Nephron (organoid): ENCODE measurements at regions not wholly inside any gene's neighbourhood (a gene's known extent, or its start where the extent isn't known, plus 50 kb on each side); places are given as distances from the start of the nearest gene placed in this dataset.
A peak's percentile ranks its signal among the peaks of the same experiment; 100 is the strongest.

ENCODE experiments used
- H3K27ac Mint-ChIP-seq, 3 experiments: 2 replicates each; pipeline ENCODE4 v1.8.0; 2020; ENCODE audit warnings: mixed read lengths in 3 of 3, mild to moderate bottlenecking in 2 of 3, moderate library complexity in 1 of 3
- H3K27me3 Mint-ChIP-seq: 2 replicates; pipeline ENCODE4 v1.8.0; 2021; ENCODE audit warnings: low read depth, mild to moderate bottlenecking, moderate library complexity, mixed read lengths
- H3K36me3 Mint-ChIP-seq: 2 replicates; pipeline ENCODE4 v1.8.0; 2020; ENCODE audit warnings: low read depth, mixed read lengths
- H3K4me1 Mint-ChIP-seq: 2 replicates; pipeline ENCODE4 v1.8.0; 2020; ENCODE audit warnings: mixed read lengths
- H3K4me3 Mint-ChIP-seq, 3 experiments: 2 replicates each; pipeline ENCODE4 v1.8.0; 2020; ENCODE audit warnings: mild to moderate bottlenecking in 3 of 3, mixed read lengths in 3 of 3, moderate library complexity in 2 of 3
- H3K9me3 Mint-ChIP-seq: 2 replicates; pipeline ENCODE4 v1.8.0; 2020; ENCODE audit warnings: mixed read lengths
- TF ChIP-seq, protein P1 (sequence below), 3 experiments: fragments of 200-600 bp; sonication (generic); IDR thresholded peaks; one replicate each; pipeline ENCODE4 v1.5.0; 2021; ENCODE audit warnings: antibody characterized with exemption in 3 of 3; ENCODE audit not compliant: unreplicated experiment in 3 of 3

DNA sequence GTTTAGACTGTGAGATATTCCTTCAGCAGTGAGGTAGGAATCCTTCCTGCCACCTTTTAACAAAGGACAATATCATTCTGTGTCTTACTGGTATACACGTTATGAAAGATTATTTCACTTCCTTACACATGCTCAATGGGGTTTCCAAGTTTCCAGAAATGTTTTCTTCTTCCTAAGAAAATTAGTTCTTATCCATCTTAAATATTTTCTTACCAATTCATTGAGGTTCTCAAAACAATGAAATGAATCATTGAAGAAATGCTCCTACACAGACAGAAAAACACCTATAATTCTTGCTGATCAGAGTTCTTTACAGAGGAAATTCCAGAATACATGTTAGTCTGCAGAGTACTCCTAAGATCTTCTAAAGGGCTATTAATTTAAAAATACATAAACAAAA is 51.4 kb upstream of the SEC61G start:
- peaks cover 27% of the 10 kb centered on the region for H3K4me1 Mint-ChIP-seq
- H3K4me3 Mint-ChIP-seq = no peak overlapping the region
- no peaks in the 10 kb centered on the region for H3K36me3 Mint-ChIP-seq
- peaks cover 8% of the 10 kb centered on the region for H3K27me3 Mint-ChIP-seq
- H3K9me3 Mint-ChIP-seq = peaks cover 10% of the 10 kb centered on the region
- TF ChIP-seq, protein P1, sequence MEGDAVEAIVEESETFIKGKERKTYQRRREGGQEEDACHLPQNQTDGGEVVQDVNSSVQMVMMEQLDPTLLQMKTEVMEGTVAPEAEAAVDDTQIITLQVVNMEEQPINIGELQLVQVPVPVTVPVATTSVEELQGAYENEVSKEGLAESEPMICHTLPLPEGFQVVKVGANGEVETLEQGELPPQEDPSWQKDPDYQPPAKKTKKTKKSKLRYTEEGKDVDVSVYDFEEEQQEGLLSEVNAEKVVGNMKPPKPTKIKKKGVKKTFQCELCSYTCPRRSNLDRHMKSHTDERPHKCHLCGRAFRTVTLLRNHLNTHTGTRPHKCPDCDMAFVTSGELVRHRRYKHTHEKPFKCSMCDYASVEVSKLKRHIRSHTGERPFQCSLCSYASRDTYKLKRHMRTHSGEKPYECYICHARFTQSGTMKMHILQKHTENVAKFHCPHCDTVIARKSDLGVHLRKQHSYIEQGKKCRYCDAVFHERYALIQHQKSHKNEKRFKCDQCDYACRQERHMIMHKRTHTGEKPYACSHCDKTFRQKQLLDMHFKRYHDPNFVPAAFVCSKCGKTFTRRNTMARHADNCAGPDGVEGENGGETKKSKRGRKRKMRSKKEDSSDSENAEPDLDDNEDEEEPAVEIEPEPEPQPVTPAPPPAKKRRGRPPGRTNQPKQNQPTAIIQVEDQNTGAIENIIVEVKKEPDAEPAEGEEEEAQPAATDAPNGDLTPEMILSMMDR (IDR thresholded peaks at IDR 0.05; ENCODE audit: unreplicated experiment in 3 of 3) = no peak
- H3K27ac Mint-ChIP-seq = peak overlapping the region; percentile 84 to 94 (median 92)

DNA sequence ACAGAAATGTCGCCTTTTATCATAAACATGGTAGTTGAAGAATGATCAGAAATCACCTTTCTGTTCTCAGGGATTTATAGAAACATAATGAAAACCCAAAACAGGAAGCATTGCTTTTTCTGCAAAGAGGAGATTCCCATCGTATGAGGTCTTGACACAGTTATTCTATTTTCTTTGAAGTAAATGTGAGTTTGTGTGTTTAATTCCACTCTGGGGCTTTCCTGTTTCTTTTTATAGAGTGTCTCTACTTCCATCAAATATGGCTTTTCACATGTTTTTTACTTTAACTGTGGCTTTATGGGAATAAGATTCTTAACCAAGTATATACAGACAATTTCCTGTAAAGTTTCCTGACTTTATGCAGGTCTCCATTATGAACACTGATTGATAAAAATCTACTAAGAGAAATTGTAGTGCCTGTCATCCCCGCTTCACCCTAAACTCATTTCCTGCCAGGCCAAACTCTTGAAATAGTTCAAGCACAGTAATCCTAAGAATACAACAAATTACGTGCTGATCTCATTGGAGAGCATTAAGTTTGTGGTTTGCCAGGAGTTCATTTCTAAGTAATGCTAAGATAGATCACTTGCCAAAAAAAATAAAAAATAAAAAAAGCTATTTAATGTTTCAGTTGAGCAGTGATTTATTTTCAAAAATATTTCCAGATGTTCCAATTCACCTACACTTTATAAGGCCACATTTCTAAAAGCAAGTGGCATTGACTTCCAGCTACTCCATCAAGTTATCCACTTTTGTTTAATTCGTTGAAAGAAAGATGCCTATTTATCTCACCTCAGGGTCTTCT is 52.2 kb upstream of the SEC61G start:
- TF ChIP-seq, protein P1 (IDR thresholded peaks at IDR 0.05; ENCODE audit: unreplicated experiment in 3 of 3) = no peak
- peak overlapping the region; percentile 84 to 94 (median 92) for H3K27ac Mint-ChIP-seq
- no peaks in the 10 kb centered on the region for H3K36me3 Mint-ChIP-seq
- no peak overlapping the region for H3K4me3 Mint-ChIP-seq
- peaks cover 27% of the 10 kb centered on the region for H3K4me1 Mint-ChIP-seq
- H3K27me3 Mint-ChIP-seq = peaks cover 3% of the 10 kb centered on the region
- H3K9me3 Mint-ChIP-seq = peaks cover 10% of the 10 kb centered on the region

DNA sequence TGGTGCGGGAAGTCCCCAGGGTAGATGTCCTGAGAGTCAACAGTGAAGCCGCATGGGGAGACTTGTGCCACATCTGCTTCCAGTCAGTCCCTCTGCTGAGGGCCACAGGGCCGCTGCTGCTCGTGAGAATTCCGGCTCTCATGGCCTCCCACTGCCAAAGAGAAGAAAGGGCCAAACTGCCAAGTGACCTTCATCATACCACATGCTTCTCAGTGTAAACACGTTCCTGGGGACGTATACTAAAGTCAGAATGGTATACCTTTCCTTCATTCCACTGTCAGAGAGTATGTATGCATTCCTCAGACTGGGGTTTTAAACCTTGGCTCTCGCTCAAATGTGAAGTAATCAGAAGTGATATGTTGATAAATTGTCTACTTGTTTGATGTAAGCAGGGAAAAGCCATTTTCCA is 52.8 kb upstream of the SEC61G start:
- TF ChIP-seq, protein P1 (IDR thresholded peaks at IDR 0.05; ENCODE audit: unreplicated experiment in 3 of 3) = no peak
- H3K27ac Mint-ChIP-seq = peak overlapping the region; percentile 84 to 94 (median 92)

DNA sequence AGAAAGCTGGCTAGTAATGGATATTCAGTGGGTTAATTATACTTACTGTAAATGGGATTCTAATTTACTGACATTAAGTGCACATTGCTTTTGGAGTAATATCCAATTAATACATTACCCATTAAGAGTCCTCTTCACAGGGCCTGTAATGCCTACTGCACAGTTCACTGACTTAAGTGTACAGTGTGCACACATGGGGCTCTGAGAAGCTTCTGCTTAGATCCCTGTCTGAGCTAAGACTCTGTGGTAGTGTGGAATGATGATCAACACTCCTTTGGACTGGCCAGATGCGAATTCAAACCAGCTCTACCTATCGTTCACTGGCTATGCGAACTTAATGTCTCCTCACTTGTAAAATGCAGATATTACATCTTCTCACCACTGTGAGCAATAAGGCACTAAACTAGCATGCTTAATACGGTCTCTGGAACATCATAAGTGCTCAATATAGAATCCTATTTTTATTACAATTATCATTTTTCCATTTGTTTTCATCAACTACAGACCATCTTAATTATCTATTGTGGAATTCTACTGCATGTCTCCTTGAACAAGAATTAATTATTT is 53.8 kb upstream of the SEC61G start:
- H3K27me3 Mint-ChIP-seq = no peaks in the 10 kb centered on the region
- peaks cover 10% of the 10 kb centered on the region for H3K9me3 Mint-ChIP-seq
- TF ChIP-seq, protein P1 (IDR thresholded peaks at IDR 0.05; ENCODE audit: unreplicated experiment in 3 of 3) = no peak
- H3K4me3 Mint-ChIP-seq = no peak overlapping the region
- H3K4me1 Mint-ChIP-seq = peaks cover 27% of the 10 kb centered on the region
- H3K27ac Mint-ChIP-seq = peak overlapping the region; percentile 82 to 88 (median 85)
- H3K36me3 Mint-ChIP-seq = no peaks in the 10 kb centered on the region

More for the DNA sequence above, 52.8 kb upstream of the SEC61G start:
- Mint-ChIP-seq H3K27me3 (no peaks in the 10 kb centered on the region), H3K4me1 (peaks cover 27% of the 10 kb centered on the region), H3K4me3 (no peak overlapping the region), H3K9me3 (peaks cover 10% of the 10 kb centered on the region), H3K36me3 (no peaks in the 10 kb centered on the region)

DNA sequence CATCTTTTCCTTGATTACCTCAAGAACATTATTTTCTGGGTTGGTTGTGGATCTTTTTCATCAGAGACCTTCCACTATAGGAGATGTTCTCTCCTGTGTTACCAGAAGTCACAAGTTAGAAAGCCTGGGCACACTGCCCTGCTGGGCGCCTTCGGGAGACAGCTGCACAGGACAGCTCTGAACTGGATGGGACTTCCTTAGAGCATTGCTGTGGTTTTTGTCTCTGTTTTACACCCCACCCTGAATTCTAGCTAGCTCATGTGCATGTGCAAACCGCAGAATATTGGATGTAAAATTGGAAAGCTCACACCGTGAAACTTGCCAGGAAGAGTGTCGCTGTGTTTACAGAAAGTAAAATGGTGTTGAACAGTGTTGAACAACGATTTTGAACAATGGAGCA is 54.4 kb upstream of the SEC61G start:
- Mint-ChIP-seq H3K9me3 (peaks cover 8% of the 10 kb centered on the region), H3K27ac (peak overlapping the region in 1 of 3 experiments; percentile 88), H3K27me3 (no peaks in the 10 kb centered on the region), H3K36me3 (no peaks in the 10 kb centered on the region), H3K4me1 (peaks cover 27% of the 10 kb centered on the region), H3K4me3 (no peak overlapping the region)
- TF ChIP-seq, protein P1 (IDR thresholded peaks at IDR 0.05; ENCODE audit: unreplicated experiment in 3 of 3) = no peak
